ENCODE measurements at regions not wholly inside any gene's neighbourhood (a gene's known extent, or its start where the extent isn't known, plus 50 kb on each side); places are given as distances from the start of the nearest gene placed in this dataset.
"Not testable (repeated sequence)": the region's sequence is repeated elsewhere in the genome, so short reads cannot be mapped to it uniquely, and the experiment has no call there.

- TF ChIP-seq CTCF (IDR thresholded peaks at IDR 0.05; ENCODE audit: extremely low read depth, insufficient read depth, missing control alignments): no peak
- no peak for DNase-seq (ENCODE audit: low spot score)
- in situ Hi-C loops (cut with MboI; ENCODE audit: low pct_unique_long_range_greater_than_20kb, low sequenced_read_pairs, unreplicated experiment): no loop called here
Observed at GRCh38 chr3:177902876-177903275, 633.4 kb upstream of the KCNMB2 start.

- in situ Hi-C loops (cut with MboI; ENCODE audit: low pct_unique_long_range_greater_than_20kb, low sequenced_read_pairs, unreplicated experiment): no loop called here
- TF ChIP-seq CTCF (IDR thresholded peaks at IDR 0.05; ENCODE audit: extremely low read depth, insufficient read depth, missing control alignments): no peak
- DNase-seq (ENCODE audit: low spot score): no peak
Observed at GRCh38 chr3:177904621-177905020, 631.6 kb upstream of the KCNMB2 start.

GRCh38 chr3:177905173-177906125, 630.8 kb upstream of the KCNMB2 start:
- in situ Hi-C loops (cut with MboI; ENCODE audit: low pct_unique_long_range_greater_than_20kb, low sequenced_read_pairs, unreplicated experiment): no loop called here
- no peak for DNase-seq (ENCODE audit: low spot score)

GRCh38 chr3:177906126-177906511, 630.1 kb upstream of the KCNMB2 start:
- no peak for DNase-seq (ENCODE audit: low spot score)
- in situ Hi-C loops (cut with MboI; ENCODE audit: low pct_unique_long_range_greater_than_20kb, low sequenced_read_pairs, unreplicated experiment): no loop called here
- TF ChIP-seq CTCF (IDR thresholded peaks at IDR 0.05; ENCODE audit: extremely low read depth, insufficient read depth, missing control alignments): no peak

More at GRCh38 chr3:177905173-177906125, 630.8 kb upstream of the KCNMB2 start:
- TF ChIP-seq CTCF (IDR thresholded peaks at IDR 0.05; ENCODE audit: extremely low read depth, insufficient read depth, missing control alignments): no peak

- in situ Hi-C loops (cut with MboI; ENCODE audit: low pct_unique_long_range_greater_than_20kb, low sequenced_read_pairs, unreplicated experiment): no loop called here
- no peak for DNase-seq (ENCODE audit: low spot score)
- TF ChIP-seq CTCF (IDR thresholded peaks at IDR 0.05; ENCODE audit: extremely low read depth, insufficient read depth, missing control alignments): no peak
Observed at GRCh38 chr3:177906578-177907229, 629.5 kb upstream of the KCNMB2 start.

- DNase-seq (ENCODE audit: low spot score); in situ Hi-C loops (cut with MboI; ENCODE audit: low pct_unique_long_range_greater_than_20kb, low sequenced_read_pairs, unreplicated experiment): not testable (repeated sequence)
Observed at GRCh38 chr3:177909530-177909929, 626.7 kb upstream of the KCNMB2 start.

- no peak for TF ChIP-seq CTCF (IDR thresholded peaks at IDR 0.05; ENCODE audit: extremely low read depth, insufficient read depth, missing control alignments)
- no peak for DNase-seq (ENCODE audit: low spot score)
- in situ Hi-C loops (cut with MboI; ENCODE audit: low pct_unique_long_range_greater_than_20kb, low sequenced_read_pairs, unreplicated experiment): no loop called here
Observed at GRCh38 chr3:177914224-177914623, 622.0 kb upstream of the KCNMB2 start.
